H1 (cell line): ENCODE measurements at regions not wholly inside any gene's neighbourhood (a gene's known extent, or its start where the extent isn't known, plus 50 kb on each side); places are given as distances from the start of the nearest gene placed in this dataset.

Experiments used
- CTCF ChIA-PET: fragments of 300-600 bp; sonication (Branson Sonifier 250); formaldehyde crosslinking; loops from one replicate; lab custom pipeline; 2021; ENCODE audit not compliant: partially characterized antibody; lab: Charles Lee
- POLR2A ChIA-PET: fragments of 300-600 bp; sonication (Branson Sonifier 250); formaldehyde crosslinking; loops from one replicate; lab custom pipeline; 2021; ENCODE audit warnings: inconsistent platforms; ENCODE audit not compliant: partially characterized antibody; lab: Charles Lee
- DNase-seq, 2 experiments: peaks; one replicate each; pipeline versions ENCODE4 v3.0.0 to v3.0.0-alpha.2; 2010 to 2022; ENCODE audit warnings: low spot score in 2 of 2, low read depth in 1 of 2, mixed read lengths in 1 of 2
- FAIRE-seq: peaks from 2 replicates; lab custom pipeline; 2011; peaks lifted over from hg19 to GRCh38; lab: Jason Lieb, UNC
- H2AFZ ChIP-seq: 2 replicates; pipeline ENCODE4 v1.8.1; 2012; ENCODE audit warnings: low read length, inconsistent platforms
- H2AK5ac ChIP-seq: 2 replicates; pipeline ENCODE4 v1.6.1; 2013; ENCODE audit warnings: low read depth, low read length
- H2BK120ac ChIP-seq: replicated peaks from 2 replicates; pipeline ENCODE3; 2013; ENCODE audit warnings: low read depth, low read length, inconsistent platforms
- H2BK12ac ChIP-seq: 2 replicates; pipeline ENCODE4 v1.6.1; 2013; ENCODE audit warnings: low read depth, low read length
- H2BK15ac ChIP-seq: 2 replicates; pipeline ENCODE4 v1.6.1; 2013; ENCODE audit warnings: low read length
- H2BK20ac ChIP-seq: 2 replicates; pipeline ENCODE4 v1.6.1; 2013; ENCODE audit warnings: low read length
- H2BK5ac ChIP-seq: 2 replicates; pipeline ENCODE4 v1.6.1; 2013; ENCODE audit warnings: low read depth, low read length
- H3K14ac ChIP-seq: 2 replicates; pipeline ENCODE4 v1.6.1; 2013; ENCODE audit warnings: inconsistent platforms; ENCODE audit not compliant: insufficient read length
- H3K18ac ChIP-seq: 2 replicates; pipeline ENCODE4 v1.6.1; 2013; ENCODE audit warnings: low read length; ENCODE audit errors: extremely low read depth
- H3K23ac ChIP-seq: 2 replicates; pipeline ENCODE4 v1.6.1; 2013; ENCODE audit warnings: inconsistent platforms; ENCODE audit not compliant: insufficient read length
- H3K23me2 ChIP-seq: 2 replicates; pipeline ENCODE4 v1.6.1; 2013; ENCODE audit warnings: low read depth, low read length
- H3K27ac ChIP-seq: 2 replicates; pipeline ENCODE4 v1.6.1; 2011; ENCODE audit warnings: low read depth, low read length, inconsistent platforms
- H3K27me3 ChIP-seq, 4 experiments: replicated peaks in 1 of 4; 1 replicate in 1 of 4; 2 replicates in 3 of 4; pipeline versions ENCODE4 v1.6.1 to v1.8.1; 2011 to 2013; ENCODE audit warnings: low read length in 3 of 4, mild to moderate bottlenecking in 3 of 4, inconsistent platforms in 2 of 4, mixed read lengths in 2 of 4, moderate library complexity in 1 of 4; ENCODE audit not compliant: control insufficient read depth in 3 of 4, insufficient read depth in 3 of 4; ENCODE audit errors: extremely low read depth in 1 of 4
- H3K36me3 ChIP-seq, 4 experiments: 2 replicates each; pipeline versions ENCODE4 v1.6.1 to v1.8.1; 2011 to 2013; ENCODE audit warnings: mild to moderate bottlenecking in 4 of 4, low read length in 3 of 4, moderate library complexity in 2 of 4, control low read depth in 1 of 4, inconsistent platforms in 1 of 4; ENCODE audit not compliant: insufficient read depth in 4 of 4, control insufficient read depth in 2 of 4
- H3K4ac ChIP-seq: replicated peaks from 2 replicates; pipeline ENCODE3; 2013; ENCODE audit warnings: low read length, low read depth, mixed read lengths, inconsistent platforms; ENCODE audit not compliant: insufficient read length
- H3K4me1 ChIP-seq, 4 experiments: replicated peaks in 1 of 4; 1 replicate in 1 of 4; 2 replicates in 3 of 4; pipeline versions ENCODE4 v1.6.1 to v1.8.1; 2011 to 2013; ENCODE audit warnings: low read length in 3 of 4, inconsistent platforms in 2 of 4, mixed read lengths in 1 of 4; ENCODE audit not compliant: insufficient read depth in 4 of 4, control insufficient read depth in 3 of 4
- H3K4me2 ChIP-seq, 2 experiments: 2 replicates each; pipeline versions ENCODE4 v1.6.1 to v1.8.1; 2011 to 2013; ENCODE audit warnings: low read depth in 2 of 2, low read length in 2 of 2, control low read depth in 1 of 2, inconsistent platforms in 1 of 2, mild to moderate bottlenecking in 1 of 2; ENCODE audit not compliant: insufficient read depth in 1 of 2
- H3K4me3 ChIP-seq, 4 experiments: fragments of 200-600, 300-600 bp in 1 of 4; sonication (generic), shearing (Covaris generic), sonication (Bioruptor Twin) in 1 of 4; 2 replicates each; pipeline versions ENCODE4 v1.5.1 to v1.8.1; 2011 to 2016; ENCODE audit warnings: low read length in 4 of 4, low read depth in 3 of 4, control low read depth in 2 of 4, inconsistent platforms in 2 of 4, mild to moderate bottlenecking in 2 of 4, mixed read lengths in 1 of 4, moderate library complexity in 1 of 4; ENCODE audit not compliant: insufficient read depth in 2 of 4; ENCODE audit errors: extremely low read depth in 1 of 4
- H3K56ac ChIP-seq: replicated peaks from 2 replicates; pipeline ENCODE3; 2013; ENCODE audit warnings: low read depth, mild to moderate bottlenecking, mixed read lengths, low read length, inconsistent platforms; ENCODE audit not compliant: insufficient read length
- H3K79me1 ChIP-seq: 2 replicates; pipeline ENCODE4 v1.6.1; 2013; ENCODE audit warnings: low read depth, low read length, control low read depth
- H3K79me2 ChIP-seq, 2 experiments: 2 replicates each; pipeline versions ENCODE4 v1.6.1 to v1.8.1; 2012 to 2013; ENCODE audit warnings: low read length in 2 of 2, mild to moderate bottlenecking in 2 of 2, inconsistent platforms in 1 of 2; ENCODE audit not compliant: insufficient read depth in 2 of 2, control insufficient read depth in 1 of 2
- H3K9ac ChIP-seq, 4 experiments: replicated peaks in 1 of 4; 1 replicate in 1 of 4; 2 replicates in 3 of 4; pipeline versions ENCODE4 v1.6.1 to v1.8.1; 2011 to 2013; ENCODE audit warnings: low read depth in 3 of 4, low read length in 3 of 4, control low read depth in 2 of 4, mild to moderate bottlenecking in 2 of 4, moderate library complexity in 2 of 4, inconsistent platforms in 1 of 4; ENCODE audit errors: extremely low read depth in 1 of 4
- H3K9me3 ChIP-seq, 2 experiments: 2 replicates each; pipeline versions ENCODE4 v1.6.1 to v1.8.1; 2012 to 2013; ENCODE audit warnings: mild to moderate bottlenecking in 2 of 2, moderate library complexity in 2 of 2, control low read depth in 1 of 2, inconsistent platforms in 1 of 2, low read depth in 1 of 2, low read length in 1 of 2, mixed read lengths in 1 of 2; ENCODE audit not compliant: insufficient read depth in 2 of 2
- H4K20me1 ChIP-seq, 2 experiments: replicated peaks in 1 of 2; 2 replicates each; pipeline versions ENCODE3 to v1.8.1; 2011 to 2013; ENCODE audit warnings: inconsistent platforms in 2 of 2, low read length in 2 of 2, mild to moderate bottlenecking in 1 of 2; ENCODE audit not compliant: insufficient read depth in 2 of 2, control insufficient read depth in 1 of 2
- H4K5ac ChIP-seq: 2 replicates; pipeline ENCODE4 v1.6.1; 2013; ENCODE audit warnings: low read length, low read depth, mixed read lengths, inconsistent platforms; ENCODE audit not compliant: insufficient read length
- H4K8ac ChIP-seq: 2 replicates; pipeline ENCODE4 v1.8.0; 2013; ENCODE audit warnings: mild to moderate bottlenecking, moderate library complexity, low read length, inconsistent platforms; ENCODE audit not compliant: insufficient read depth; ENCODE audit errors: extremely low read depth
- H4K91ac ChIP-seq: replicated peaks from 2 replicates; pipeline ENCODE3; 2013; ENCODE audit warnings: low read length, mixed read lengths, inconsistent platforms; ENCODE audit not compliant: insufficient read length
- ATF3 ChIP-seq: IDR thresholded peaks from 2 replicates; pipeline ENCODE4 v1.6.1; 2011; ENCODE audit warnings: low read depth, mild to moderate bottlenecking, low read length; ENCODE audit not compliant: insufficient read depth
- BRCA1 ChIP-seq: IDR thresholded peaks from 2 replicates; pipeline ENCODE4 v1.6.1; 2012; ENCODE audit warnings: low read depth, low read length, improper control_type of control experiment
- KDM5A ChIP-seq: fragments of 200-600 bp; IDR thresholded peaks from 2 replicates; pipeline ENCODE4 v1.7.1; 2012; ENCODE audit warnings: mild to moderate bottlenecking, low read length, inconsistent platforms, mixed read lengths
- MAFK ChIP-seq: IDR thresholded peaks from 2 replicates; pipeline ENCODE4 v1.6.1; 2012; ENCODE audit warnings: low read depth, mild to moderate bottlenecking, improper control_type of control experiment, low read length
- POU5F1 ChIP-seq: IDR thresholded peaks from 2 replicates; pipeline ENCODE4 v1.6.1; 2011; ENCODE audit warnings: low read depth, mild to moderate bottlenecking, low read length, moderate library complexity
- RAD21 ChIP-seq, 2 experiments: IDR thresholded peaks in 1 of 2; conservative IDR thresholded peaks in 1 of 2; 2 replicates each; pipeline ENCODE4 v1.6.1; 2011; ENCODE audit warnings: low read depth in 2 of 2, low read length in 2 of 2, improper control_type of control experiment in 1 of 2, inconsistent platforms in 1 of 2, mild to moderate bottlenecking in 1 of 2, moderate library complexity in 1 of 2
- SIRT6 ChIP-seq: IDR thresholded peaks from one replicate; pipeline ENCODE4 v1.7.1; 2012; ENCODE audit warnings: low read length, inconsistent platforms
- SP1 ChIP-seq: IDR thresholded peaks from 2 replicates; pipeline ENCODE4 v1.6.1; 2011; ENCODE audit warnings: low read depth, low read length
- SP4 ChIP-seq: IDR thresholded peaks from 2 replicates; pipeline ENCODE4 v1.6.1; 2012; ENCODE audit warnings: low read length, inconsistent platforms
- TBP ChIP-seq: IDR thresholded peaks from 2 replicates; pipeline ENCODE4 v1.6.1; 2011; ENCODE audit warnings: low read depth, low read length, improper control_type of control experiment
- TCF12 ChIP-seq: IDR thresholded peaks from 2 replicates; pipeline ENCODE4 v1.6.1; 2011; ENCODE audit warnings: low read depth, mild to moderate bottlenecking, low read length
- USF2 ChIP-seq: IDR thresholded peaks from 2 replicates; pipeline ENCODE4 v1.6.1; 2011; ENCODE audit warnings: low read length, improper control_type of control experiment
- ZNF274 ChIP-seq: IDR thresholded peaks from 2 replicates; pipeline ENCODE4 v1.7.0; 2012; ENCODE audit warnings: low read length, borderline replicate concordance; ENCODE audit errors: extremely low read depth
- WGBS, 2 experiments: shearing (Covaris generic) in 1 of 2; methylation state at CpG; one replicate each; pipeline versions ENCODE4 v1.1.6 to v1.1.7; 2013 to 2015; ENCODE audit warnings: low lambda C conversion rate in 2 of 2, mixed read lengths in 2 of 2, inconsistent platforms in 1 of 2, low coverage in 1 of 2, missing lambda C conversion rate in 1 of 2; ENCODE audit not compliant: insufficient replicate concordance in 2 of 2, insufficient coverage in 1 of 2, insufficient read length in 1 of 2; ENCODE audit errors: extremely low coverage in 1 of 2, missing lambda C conversion rate in 1 of 2; 5-methylcytosine and 5-hydroxymethylcytosine counted together

GRCh38 chr5:115363879-115364278 is 67.4 kb upstream of the CCDC112 start:
- CTCF ChIA-PET, result no interaction called here
- FAIRE-seq, result no peak
- TF ChIP-seq RAD21 (IDR thresholded peaks at IDR 0.05 in 1 of 2, conservative IDR thresholded peaks at IDR 0.05 in 1 of 2; ENCODE audit: low read depth in 2 of 2, low read length in 2 of 2) (no peak), BRCA1 (no peak), TBP (no peak), MAFK (no peak), USF2 (no peak), SIRT6 (no peak), SP1 (no peak), POU5F1 (no peak), ATF3 (no peak), KDM5A (no peak), ZNF274 (no peak), SP4 (no peak), TCF12 (no peak)

More at GRCh38 chr5:115363879-115364278, 67.4 kb upstream of the CCDC112 start:
- no peak overlapping the region for H2BK5ac ChIP-seq
- no peaks in the 10 kb centered on the region for H3K79me2 ChIP-seq
- no peak overlapping the region for H3K18ac ChIP-seq
- DNase-seq, result no peak
- H3K27ac ChIP-seq, result no peak overlapping the region
- H3K56ac ChIP-seq, result no peak overlapping the region
- no peak overlapping the region for H4K5ac ChIP-seq
- POLR2A ChIA-PET, result no interaction called here
- H3K23me2 ChIP-seq, result no peaks in the 10 kb centered on the region
- H2BK12ac ChIP-seq, result no peak overlapping the region
- no peak overlapping the region for H3K14ac ChIP-seq
- 78% methylated on average over 4 of the region's 4 CpGs; no CpG with 5 or more reads in 1 of the 2 experiments for WGBS, 2 experiments
- no peak overlapping the region for H3K4me3 ChIP-seq
- H4K91ac ChIP-seq, result no peak overlapping the region
- no peaks in the 10 kb centered on the region for H4K20me1 ChIP-seq
- no peak overlapping the region for H3K9ac ChIP-seq
- H2AK5ac ChIP-seq, result no peak overlapping the region
- no peak overlapping the region for H2BK15ac ChIP-seq
- no peaks in the 10 kb centered on the region for H3K36me3 ChIP-seq
- H2BK20ac ChIP-seq, result no peak overlapping the region; the same call in 1 of the 2 replicates
- H3K79me1 ChIP-seq, result no peaks in the 10 kb centered on the region
- H3K9me3 ChIP-seq, result no peaks in the 10 kb centered on the region
- no peak overlapping the region for H3K4ac ChIP-seq
- H3K23ac ChIP-seq, result no peak overlapping the region
- H4K8ac ChIP-seq, result no peak overlapping the region
- no peak overlapping the region for H2BK120ac ChIP-seq
- H3K4me1 ChIP-seq, result peaks cover 0 to 3% (median 1%) of the 10 kb centered on the region in 4 experiments; a peak in 2 of 7 replicates
- H2AFZ ChIP-seq, result no peak overlapping the region
- H3K27me3 ChIP-seq, result no peaks in the 10 kb centered on the region; a peak in 1 of 7 replicates
- H3K4me2 ChIP-seq, result no peak overlapping the region
